GM23248 (cell line): ENCODE measurements at regions not wholly inside any gene's neighbourhood (a gene's known extent, or its start where the extent isn't known, plus 50 kb on each side); places are given as distances from the start of the nearest gene placed in this dataset.
"Not testable (repeated sequence)": the region's sequence is repeated elsewhere in the genome, so short reads cannot be mapped to it uniquely, and the experiment has no call there.

Experiments used
- DNase-seq: peaks from one replicate; pipeline ENCODE4 v3.0.0-alpha.2; 2015
- H2AFZ ChIP-seq: fragments of 200-600 bp; sonication (generic); 2 replicates; pipeline ENCODE4 v1.6.1; 2016; ENCODE audit warnings: antibody characterized with exemption
- H3F3A ChIP-seq: fragments of 200-600 bp; sonication (generic); 2 replicates; pipeline ENCODE4 v1.6.1; 2016; ENCODE audit warnings: mild to moderate bottlenecking, antibody characterized with exemption, mixed run types; ENCODE audit not compliant: insufficient read depth
- H3K27ac ChIP-seq: fragments of 200-600 bp; sonication (generic); 2 replicates; pipeline ENCODE4 v1.5.1; 2016; ENCODE audit warnings: mild to moderate bottlenecking
- H3K27me3 ChIP-seq: fragments of 200-600 bp; sonication (generic); replicated peaks from 2 replicates; pipeline ENCODE4 v1.6.1; 2016; ENCODE audit warnings: mild to moderate bottlenecking; ENCODE audit not compliant: insufficient read depth
- H3K36me3 ChIP-seq: fragments of 200-600 bp; sonication (generic); 2 replicates; pipeline ENCODE4 v1.6.1; 2016; ENCODE audit warnings: low read depth, mild to moderate bottlenecking
- H3K4me1 ChIP-seq: fragments of 200-600 bp; sonication (generic); 2 replicates; pipeline ENCODE4 v1.6.1; 2016; ENCODE audit warnings: mild to moderate bottlenecking; ENCODE audit not compliant: insufficient read depth
- H3K4me2 ChIP-seq: fragments of 200-600 bp; sonication (generic); one replicate; pipeline ENCODE4 v1.6.1; 2016; ENCODE audit warnings: mild to moderate bottlenecking; ENCODE audit not compliant: unreplicated experiment
- H3K4me3 ChIP-seq: fragments of 200-600 bp; sonication (generic); 2 replicates; pipeline ENCODE4 v1.5.1; 2016; ENCODE audit warnings: mild to moderate bottlenecking
- H3K79me2 ChIP-seq: fragments of 200-600 bp; sonication (generic); 2 replicates; pipeline ENCODE4 v1.6.1; 2016; ENCODE audit warnings: mild to moderate bottlenecking; ENCODE audit not compliant: insufficient read depth
- H3K9ac ChIP-seq: fragments of 200-600 bp; sonication (generic); 2 replicates; pipeline ENCODE4 v1.6.1; 2016; ENCODE audit warnings: mild to moderate bottlenecking
- H3K9me2 ChIP-seq: fragments of 200-600 bp; sonication (generic); 2 replicates; pipeline ENCODE4 v1.6.1; 2016; ENCODE audit warnings: mixed run types, mild to moderate bottlenecking, moderate library complexity; ENCODE audit not compliant: insufficient read depth
- H3K9me3 ChIP-seq: fragments of 200-600 bp; sonication (generic); one replicate; pipeline ENCODE4 v1.6.1; 2017; ENCODE audit warnings: low read depth
- H4K20me1 ChIP-seq: fragments of 200-600 bp; sonication (generic); 2 replicates; pipeline ENCODE4 v1.6.0; 2016; ENCODE audit not compliant: insufficient read depth
- EZH2 ChIP-seq: fragments of 200-600 bp; sonication (generic); IDR thresholded peaks from 2 replicates; pipeline ENCODE4 v1.6.1; 2018; ENCODE audit warnings: antibody characterized with exemption, mild to moderate bottlenecking; ENCODE audit not compliant: insufficient read depth, poor library complexity, severe bottlenecking
- EZH2phosphoT487 ChIP-seq: fragments of 200-600 bp; sonication (generic); IDR thresholded peaks from 2 replicates; pipeline ENCODE4 v1.6.1; 2018; ENCODE audit warnings: antibody characterized with exemption, moderate library complexity, mild to moderate bottlenecking, low read depth; ENCODE audit not compliant: insufficient read depth
- WGBS, 2 experiments: methylation state at CpG; one replicate each; pipeline ENCODE4 v1.1.6; 2015 to 2017; ENCODE audit warnings: low lambda C conversion rate in 2 of 2, low coverage in 1 of 2; ENCODE audit errors: missing lambda C conversion rate in 2 of 2; 5-methylcytosine and 5-hydroxymethylcytosine counted together
- in situ Hi-C: fragments of 300-500 bp; cut with MboI; formaldehyde crosslinking; loops from 2 replicates; pipeline ENCODE4 v1.15.0; 2020

GRCh38 chr2:208671284-208671683 is 264.7 kb downstream of the PTH2R start:
- Histone ChIP-seq H3K4me2 (no peak overlapping the region), H3K9me3 (no peaks in the 10 kb centered on the region), H2AFZ (no peak overlapping the region), H3K36me3 (no peaks in the 10 kb centered on the region), H3K4me1 (no peaks in the 10 kb centered on the region), H3K79me2 (no peaks in the 10 kb centered on the region), H3K9me2 (no peaks in the 10 kb centered on the region), H3K9ac (no peak overlapping the region), H3F3A (no peaks in the 10 kb centered on the region), H3K27me3 (no peaks in the 10 kb centered on the region), H3K4me3 (no peak overlapping the region), H3K27ac (no peak overlapping the region), H4K20me1 (no peaks in the 10 kb centered on the region)
- DNase-seq, result no peak
- no peak for TF ChIP-seq EZH2phosphoT487
- no peak for TF ChIP-seq EZH2
- WGBS, 2 experiments, result 0 to 4% methylated on average over 1 of the region's 1 CpG
- in situ Hi-C loops, result no loop called here

- Histone ChIP-seq H3K4me2 (no peak overlapping the region), H3K4me1 (no peaks in the 10 kb centered on the region), H3K27me3 (no peaks in the 10 kb centered on the region), H3K9me2 (no peaks in the 10 kb centered on the region), H3K79me2 (no peaks in the 10 kb centered on the region), H3K36me3 (no peaks in the 10 kb centered on the region), H3K9me3 (no peaks in the 10 kb centered on the region), H3K9ac (no peak overlapping the region), H3K4me3 (no peak overlapping the region), H4K20me1 (no peaks in the 10 kb centered on the region), H2AFZ (no peak overlapping the region), H3F3A (no peaks in the 10 kb centered on the region), H3K27ac (no peak overlapping the region)
- in situ Hi-C loops, result no loop called here
- DNase-seq, result no peak
- TF ChIP-seq EZH2, result no peak
- no peak for TF ChIP-seq EZH2phosphoT487
- 20 to 21% methylated on average over 4 of the region's 4 CpGs for WGBS, 2 experiments
These were observed 265.5 kb downstream of the PTH2R start for GRCh38 chr2:208671886-208672680.

DNA sequence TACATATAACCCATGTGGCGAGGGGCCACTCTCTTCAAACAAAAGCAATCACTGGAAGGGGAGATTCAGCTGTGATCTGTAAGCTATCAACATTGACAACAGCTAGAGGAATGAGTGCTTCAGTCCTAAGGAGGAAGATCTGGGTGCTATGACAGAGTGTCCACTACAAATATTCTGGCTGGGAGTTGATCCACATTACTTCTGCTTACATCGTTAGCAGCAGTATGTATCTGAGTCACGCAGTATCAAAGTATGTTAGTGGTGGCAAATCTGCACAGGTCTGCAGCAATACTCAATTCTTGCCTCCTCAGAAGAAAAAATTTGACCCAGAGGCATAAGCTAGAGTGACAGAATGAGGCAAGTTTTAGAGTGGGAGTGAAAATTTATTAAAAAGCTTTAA is 267.0 kb downstream of the PTH2R start:
- H3K4me2 ChIP-seq, result no peak overlapping the region
- H3F3A ChIP-seq, result no peaks in the 10 kb centered on the region
- H3K9ac ChIP-seq, result no peak overlapping the region
- H3K4me1 ChIP-seq, result no peaks in the 10 kb centered on the region
- H3K9me3 ChIP-seq, result no peaks in the 10 kb centered on the region
- H3K27me3 ChIP-seq, result no peaks in the 10 kb centered on the region
- H3K79me2 ChIP-seq, result no peaks in the 10 kb centered on the region
- H3K36me3 ChIP-seq, result no peaks in the 10 kb centered on the region
- in situ Hi-C loops, result no loop called here
- no peak overlapping the region for H3K27ac ChIP-seq
- H3K9me2 ChIP-seq, result no peaks in the 10 kb centered on the region
- H4K20me1 ChIP-seq, result no peaks in the 10 kb centered on the region
- DNase-seq, result no peak
- no peak overlapping the region for H3K4me3 ChIP-seq
- no peak overlapping the region for H2AFZ ChIP-seq
- no peak for TF ChIP-seq EZH2
- TF ChIP-seq EZH2phosphoT487, result no peak
- 27 to 30% methylated on average over 3 of the region's 3 CpGs for WGBS, 2 experiments

DNA sequence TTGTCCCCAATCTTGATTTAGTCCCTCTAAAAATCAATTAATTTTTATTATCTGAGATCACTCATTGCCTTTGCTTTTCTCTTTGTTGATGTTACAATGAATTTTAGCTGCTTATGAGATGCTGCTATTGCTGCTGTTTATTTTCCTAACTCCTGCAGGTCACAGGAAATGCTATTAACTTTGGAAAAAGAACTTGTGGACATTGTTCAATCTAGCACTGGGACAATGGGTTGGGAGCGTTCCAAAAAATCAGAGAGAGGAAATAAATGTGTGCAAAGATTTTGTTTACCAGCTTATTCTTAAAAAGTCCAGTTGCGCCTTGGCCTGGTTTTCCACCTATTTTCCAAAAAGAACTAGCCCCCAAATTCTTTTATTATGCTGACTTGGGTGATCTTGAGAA is 268.3 kb downstream of the PTH2R start:
- H3K4me3 ChIP-seq, result no peak overlapping the region
- no peaks in the 10 kb centered on the region for H3K9me2 ChIP-seq
- WGBS, 2 experiments, result 11 to 23% methylated on average over 2 of the region's 2 CpGs

GRCh38 chr2:208685929-208686328 is 279.3 kb downstream of the PTH2R start:
- H3K9ac ChIP-seq, H3K27me3 ChIP-seq, H3K27ac ChIP-seq, H4K20me1 ChIP-seq, H3K4me2 ChIP-seq, DNase-seq, H3K4me3 ChIP-seq, H2AFZ ChIP-seq, H3K9me3 ChIP-seq, H3K4me1 ChIP-seq, H3K9me2 ChIP-seq, H3K79me2 ChIP-seq, H3F3A ChIP-seq, H3K36me3 ChIP-seq, in situ Hi-C loops: not testable (repeated sequence)
- 64% methylated on average over 13 of the region's 13 CpGs for WGBS, 2 experiments

More for the DNA sequence above, 268.3 kb downstream of the PTH2R start:
- H3K36me3 ChIP-seq, result no peaks in the 10 kb centered on the region
- no peaks in the 10 kb centered on the region for H3K27me3 ChIP-seq
- no peaks in the 10 kb centered on the region for H3K4me1 ChIP-seq
- no peaks in the 10 kb centered on the region for H3K9me3 ChIP-seq
- no peaks in the 10 kb centered on the region for H3F3A ChIP-seq
- in situ Hi-C loops, result no loop called here
- TF ChIP-seq EZH2phosphoT487 (no peak), EZH2 (no peak)
- no peak for DNase-seq
- no peaks in the 10 kb centered on the region for H3K79me2 ChIP-seq
- H3K4me2 ChIP-seq, result no peak overlapping the region
- no peak overlapping the region for H3K9ac ChIP-seq
- H2AFZ ChIP-seq, result no peak overlapping the region
- H3K27ac ChIP-seq, result no peak overlapping the region
- no peaks in the 10 kb centered on the region for H4K20me1 ChIP-seq
